ENCODE measurements at regions not wholly inside any gene's neighbourhood (a gene's known extent, or its start where the extent isn't known, plus 50 kb on each side); places are given as distances from the start of the nearest gene placed in this dataset.
A peak's percentile ranks its signal among the peaks of the same experiment; 100 is the strongest.

DNA sequence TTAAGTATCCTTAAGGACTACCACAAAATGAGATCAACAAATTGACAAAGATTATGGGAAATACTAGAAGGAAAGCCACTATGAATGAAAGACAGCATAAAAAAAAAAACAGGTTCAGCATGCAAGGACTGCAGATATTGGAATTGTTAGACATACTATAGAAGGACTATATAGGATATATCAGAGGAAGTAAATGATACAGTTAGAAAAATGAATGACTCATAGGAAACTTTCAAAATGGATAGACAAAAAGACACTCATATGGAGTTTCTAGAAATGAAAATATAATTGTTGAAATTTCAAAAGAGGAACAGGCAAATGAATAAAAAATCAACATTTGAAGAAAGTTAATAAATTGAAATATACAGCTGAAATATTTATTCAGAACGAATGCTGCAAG is 180.6 kb downstream of the PLK2 start:
- TF ChIP-seq JUND (IDR thresholded peaks at IDR 0.05; ENCODE audit: low read depth), result no peak
- no peak for DNase-seq (ENCODE audit: low read depth in 1 of 2, low spot score in 1 of 2)
- in situ Hi-C loops (cut with HindIII; ENCODE audit: low pct_unique_long_range_greater_than_20kb, low sequenced_read_pairs), result no loop called here

DNA sequence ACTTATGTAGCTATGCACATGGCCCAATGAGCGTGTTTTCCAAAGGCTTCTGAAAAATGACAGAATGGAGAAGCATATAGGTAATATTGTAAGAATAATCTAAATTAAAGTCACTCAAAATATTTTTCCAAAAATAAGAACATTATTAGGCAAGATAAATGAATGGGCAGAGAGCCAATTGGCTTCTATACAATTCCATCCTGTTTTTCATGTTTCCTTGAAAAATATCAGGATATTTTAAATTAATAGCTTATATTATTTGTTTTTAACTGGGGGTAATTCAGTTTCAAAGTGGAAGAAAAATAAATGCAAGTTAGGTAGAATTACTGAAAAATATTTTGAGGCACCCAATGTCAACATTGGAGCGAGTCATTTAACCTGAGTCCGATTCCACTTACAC is 183.5 kb downstream of the PLK2 start:
- in situ Hi-C loops (cut with HindIII; ENCODE audit: low pct_unique_long_range_greater_than_20kb, low sequenced_read_pairs), result no loop called here
- DNase-seq (ENCODE audit: low read depth in 1 of 2, low spot score in 1 of 2), result no peak
- TF ChIP-seq JUND (IDR thresholded peaks at IDR 0.05; ENCODE audit: low read depth), result no peak

DNA sequence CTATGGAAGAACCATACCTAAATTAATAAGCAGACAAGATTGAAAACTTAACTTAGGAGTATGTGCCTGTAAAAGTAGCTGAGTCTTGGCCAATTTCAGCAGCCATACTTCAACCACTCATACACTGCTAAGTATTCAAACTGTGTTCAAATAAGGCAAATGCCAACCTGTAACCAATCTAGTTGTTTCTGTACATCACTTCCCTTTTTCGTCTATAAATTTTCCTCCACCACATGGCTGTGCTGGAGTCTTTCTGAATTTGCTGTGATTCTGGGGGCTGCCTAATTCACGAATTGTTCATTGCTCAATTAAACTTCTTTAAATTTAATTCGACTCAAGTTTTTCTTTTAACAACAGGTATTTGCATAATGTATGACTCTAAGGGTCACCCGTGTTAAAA is 184.4 kb downstream of the PLK2 start:
- TF ChIP-seq JUND (IDR thresholded peaks at IDR 0.05; ENCODE audit: low read depth), result no peak
- no peak for DNase-seq (ENCODE audit: low read depth in 1 of 2, low spot score in 1 of 2)
- in situ Hi-C loops (cut with HindIII; ENCODE audit: low pct_unique_long_range_greater_than_20kb, low sequenced_read_pairs), result no loop called here

DNA sequence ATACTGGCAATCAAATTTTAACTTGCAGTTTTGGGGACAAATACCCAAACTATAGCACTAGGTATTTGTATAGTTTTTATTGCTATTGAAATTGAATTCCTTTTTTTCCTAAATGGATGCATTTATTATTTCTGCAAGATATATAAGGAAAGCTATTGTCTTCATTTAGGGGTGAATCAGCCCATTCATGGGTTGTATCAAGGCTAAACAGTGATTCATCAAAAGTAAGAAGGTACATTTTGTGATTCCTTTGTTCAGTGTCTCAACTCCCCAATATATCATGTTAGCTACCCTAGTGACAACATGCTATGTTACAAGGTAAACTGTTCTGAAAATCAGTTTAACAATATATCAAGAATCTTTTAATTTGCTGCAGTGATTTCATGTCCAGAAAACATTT is 185.7 kb downstream of the PLK2 start:
- no peak for DNase-seq (ENCODE audit: low read depth in 1 of 2, low spot score in 1 of 2)
- in situ Hi-C loops (cut with HindIII; ENCODE audit: low pct_unique_long_range_greater_than_20kb, low sequenced_read_pairs), result no loop called here

DNA sequence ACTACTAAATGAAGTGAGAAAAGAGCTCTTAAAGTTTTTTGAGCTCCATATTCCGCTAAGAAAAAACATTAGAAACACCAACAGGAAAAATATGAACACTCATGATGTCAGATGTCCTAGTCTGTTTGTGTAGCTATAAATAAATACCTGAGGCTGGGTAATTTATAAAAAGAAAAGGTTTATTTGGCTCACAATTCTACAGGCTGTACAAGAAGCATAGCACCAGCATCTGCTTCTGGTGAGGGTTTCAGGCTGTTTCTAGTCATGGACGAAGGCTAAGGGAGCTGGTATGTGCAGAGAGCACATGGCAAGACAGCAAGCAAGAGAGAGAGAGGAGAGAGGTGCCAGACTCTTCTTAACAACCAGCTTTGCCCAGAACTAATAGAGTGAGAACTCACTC is 186.2 kb downstream of the PLK2 start:
- in situ Hi-C loops (cut with HindIII; ENCODE audit: low pct_unique_long_range_greater_than_20kb, low sequenced_read_pairs), result no loop called here
- no peak for DNase-seq (ENCODE audit: low read depth in 1 of 2, low spot score in 1 of 2)
- no peak for TF ChIP-seq JUND (IDR thresholded peaks at IDR 0.05; ENCODE audit: low read depth)

More for the DNA sequence above, 185.7 kb downstream of the PLK2 start:
- TF ChIP-seq JUND (IDR thresholded peaks at IDR 0.05; ENCODE audit: low read depth), result no peak

DNA sequence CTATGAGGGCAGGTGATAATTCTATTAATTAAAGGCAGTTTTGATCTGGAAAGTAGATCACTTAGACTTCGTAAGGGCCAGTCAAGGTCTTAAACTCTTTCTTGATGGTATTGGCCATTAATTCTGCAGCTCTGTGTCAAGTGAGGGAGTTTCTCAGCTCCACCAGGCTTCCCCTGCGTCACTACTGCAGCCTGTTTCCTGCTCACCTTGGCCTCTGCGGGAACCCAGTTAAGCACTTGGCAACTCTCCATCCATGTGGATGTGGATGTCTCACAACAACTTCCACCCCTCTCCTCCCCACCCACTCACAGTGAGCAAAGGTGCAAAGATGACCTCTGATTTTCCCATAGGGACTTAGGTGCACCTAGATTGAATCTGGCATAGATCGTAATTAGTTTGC is 191.6 kb downstream of the PLK2 start:
- no peak for TF ChIP-seq JUND (IDR thresholded peaks at IDR 0.05; ENCODE audit: low read depth)
- no peak for DNase-seq (ENCODE audit: low read depth in 1 of 2, low spot score in 1 of 2)
- in situ Hi-C loops (cut with HindIII; ENCODE audit: low pct_unique_long_range_greater_than_20kb, low sequenced_read_pairs), result no loop called here

DNA sequence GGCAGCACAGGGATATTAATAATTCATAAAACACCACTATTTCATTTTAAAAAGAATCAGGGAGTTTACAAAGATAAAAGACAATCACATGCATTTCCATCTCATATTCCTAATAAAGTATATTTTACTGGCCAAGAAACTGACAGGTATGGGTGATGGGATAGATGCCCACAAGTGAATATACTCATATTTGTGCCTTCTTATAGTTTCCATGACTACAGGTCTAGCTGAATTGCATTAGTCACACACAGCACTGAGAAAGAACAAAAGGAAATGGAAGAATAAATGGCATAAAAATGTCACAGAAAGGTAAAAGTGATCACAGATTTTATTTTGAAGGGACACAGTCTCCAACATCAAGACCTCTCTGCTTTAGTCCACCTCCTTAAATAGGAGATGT is 193.5 kb downstream of the PLK2 start:
- in situ Hi-C loops (cut with HindIII; ENCODE audit: low pct_unique_long_range_greater_than_20kb, low sequenced_read_pairs), result no loop called here
- DNase-seq (ENCODE audit: low read depth in 1 of 2, low spot score in 1 of 2), result no peak
- TF ChIP-seq JUND (IDR thresholded peaks at IDR 0.05; ENCODE audit: low read depth), result no peak

DNA sequence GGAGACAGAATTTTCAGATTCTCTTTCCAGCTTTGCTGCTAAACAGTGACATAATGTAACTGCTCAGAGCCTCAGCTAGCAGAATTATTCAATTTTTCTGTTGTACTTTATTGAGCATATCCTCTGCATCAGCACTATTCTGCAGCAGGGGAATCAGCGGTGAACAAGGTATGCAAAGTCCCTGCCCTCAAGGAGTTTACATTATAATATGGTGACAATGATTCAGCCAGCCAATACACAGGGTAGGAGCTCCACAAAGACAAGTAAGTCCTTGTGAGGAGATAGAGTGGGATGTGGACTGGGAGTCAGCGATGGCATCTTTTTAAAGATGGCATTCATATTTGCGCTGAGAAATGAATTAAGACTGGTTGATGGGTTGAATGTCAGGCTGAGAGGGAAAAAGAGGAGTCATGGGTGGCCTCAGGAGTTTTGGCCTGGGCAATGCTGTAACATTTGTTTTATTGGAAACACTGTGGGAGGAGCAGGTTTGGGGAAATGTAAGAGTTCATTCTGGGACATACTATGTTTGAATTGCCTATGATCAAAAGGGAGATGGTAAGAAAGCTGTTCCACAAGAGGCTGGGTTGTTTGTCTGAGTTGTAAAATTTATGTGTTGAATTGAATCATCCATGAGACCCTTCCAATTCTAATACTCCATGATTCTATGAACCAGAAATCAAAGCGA is 194.5 kb downstream of the PLK2 start:
- no peak for TF ChIP-seq JUND (IDR thresholded peaks at IDR 0.05; ENCODE audit: low read depth)
- in situ Hi-C loops (cut with HindIII; ENCODE audit: low pct_unique_long_range_greater_than_20kb, low sequenced_read_pairs), result no loop called here
- peak in 1 of 2 experiments; percentile 65 for DNase-seq (ENCODE audit: low read depth in 1 of 2, low spot score in 1 of 2)

DNA sequence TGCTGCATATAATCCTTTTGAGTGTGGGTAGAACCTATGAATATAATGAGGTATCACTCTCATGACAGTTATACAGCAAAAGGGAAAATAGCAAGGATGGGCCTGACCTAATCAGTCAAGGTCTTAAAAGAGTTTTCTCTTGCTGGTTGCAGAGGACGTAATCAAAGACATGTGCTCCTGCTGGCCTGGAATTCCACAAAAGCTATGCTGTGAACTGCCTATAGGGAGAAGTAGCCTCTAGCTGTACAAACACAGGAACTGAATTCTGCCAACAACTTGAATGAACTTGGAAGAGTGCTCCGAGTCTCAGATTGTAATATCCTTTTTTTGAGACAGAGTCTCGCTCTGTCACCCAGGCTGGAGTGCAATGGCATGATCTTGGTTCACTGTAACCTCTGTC is 195.6 kb downstream of the PLK2 start:
- peak in 1 of 2 experiments; percentile 28 for DNase-seq (ENCODE audit: low read depth in 1 of 2, low spot score in 1 of 2)
- TF ChIP-seq JUND (IDR thresholded peaks at IDR 0.05; ENCODE audit: low read depth), result no peak
- in situ Hi-C loops (cut with HindIII; ENCODE audit: low pct_unique_long_range_greater_than_20kb, low sequenced_read_pairs), result no loop called here

DNA sequence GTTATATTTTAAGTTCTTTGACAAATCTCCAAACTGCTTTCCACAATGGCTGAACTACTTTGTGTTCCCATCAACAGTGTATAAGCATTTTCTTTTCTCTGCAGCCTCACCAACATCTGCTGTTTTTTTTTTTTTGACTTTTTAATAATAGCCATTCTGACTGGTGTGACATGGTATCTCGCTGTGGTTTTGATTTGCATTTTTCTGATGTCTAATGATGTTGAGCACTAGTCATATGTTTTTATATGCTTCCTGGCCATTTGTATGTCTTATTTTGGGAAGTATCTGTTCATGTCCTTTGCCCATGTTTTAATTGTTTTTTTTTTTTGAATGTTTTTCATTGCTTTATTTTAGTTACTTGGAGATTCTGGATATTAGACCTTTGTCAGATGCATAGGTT is 196.6 kb downstream of the PLK2 start:
- no peak for DNase-seq (ENCODE audit: low read depth in 1 of 2, low spot score in 1 of 2)
- no peak for TF ChIP-seq JUND (IDR thresholded peaks at IDR 0.05; ENCODE audit: low read depth)
- in situ Hi-C loops (cut with HindIII; ENCODE audit: low pct_unique_long_range_greater_than_20kb, low sequenced_read_pairs), result no loop called here

DNA sequence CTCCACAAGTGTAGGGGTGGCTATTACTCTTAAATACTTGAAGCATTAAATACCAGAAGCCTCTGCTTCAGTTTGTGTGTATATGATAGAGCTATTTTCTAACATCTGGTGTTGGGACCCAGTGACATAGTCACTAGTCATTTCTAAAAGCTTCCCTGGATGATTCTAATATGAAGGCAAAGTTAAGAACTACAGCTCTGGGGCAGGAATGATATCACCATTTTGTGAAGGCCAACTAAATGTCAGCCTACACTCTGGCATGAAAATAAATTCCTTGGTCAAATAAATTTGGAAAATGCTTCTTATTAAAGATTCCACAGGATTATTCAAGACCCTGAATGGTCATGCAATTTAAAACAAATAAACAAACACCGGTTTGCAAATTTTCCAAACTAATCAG is 197.7 kb downstream of the PLK2 start:
- no peak for TF ChIP-seq JUND (IDR thresholded peaks at IDR 0.05; ENCODE audit: low read depth)
- no peak for DNase-seq (ENCODE audit: low read depth in 1 of 2, low spot score in 1 of 2)

DNA sequence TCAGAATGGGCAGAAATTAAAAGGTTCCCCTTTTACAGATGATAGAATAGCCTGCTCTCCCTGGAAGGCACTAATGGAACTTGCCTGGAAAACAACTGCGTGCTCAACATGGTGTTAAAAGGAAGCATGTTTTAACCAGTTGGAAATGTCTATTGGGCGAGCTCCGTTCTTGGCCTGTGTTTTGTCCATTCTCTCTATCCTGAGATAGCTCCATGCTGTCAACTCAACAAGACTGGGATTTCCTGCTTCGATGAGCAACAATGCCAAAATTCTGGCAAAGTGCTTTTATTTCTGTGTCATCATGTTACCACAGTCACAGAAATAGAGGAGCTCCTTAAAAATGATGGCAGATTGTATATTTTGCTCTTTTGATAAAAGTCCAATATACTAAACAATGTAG is 198.3 kb downstream of the PLK2 start:
- DNase-seq (ENCODE audit: low read depth in 1 of 2, low spot score in 1 of 2), result no peak
- TF ChIP-seq JUND (IDR thresholded peaks at IDR 0.05; ENCODE audit: low read depth), result no peak
- in situ Hi-C loops (cut with HindIII; ENCODE audit: low pct_unique_long_range_greater_than_20kb, low sequenced_read_pairs), result no loop called here

More for the DNA sequence above, 197.7 kb downstream of the PLK2 start:
- in situ Hi-C loops (cut with HindIII; ENCODE audit: low pct_unique_long_range_greater_than_20kb, low sequenced_read_pairs), result no loop called here

DNA sequence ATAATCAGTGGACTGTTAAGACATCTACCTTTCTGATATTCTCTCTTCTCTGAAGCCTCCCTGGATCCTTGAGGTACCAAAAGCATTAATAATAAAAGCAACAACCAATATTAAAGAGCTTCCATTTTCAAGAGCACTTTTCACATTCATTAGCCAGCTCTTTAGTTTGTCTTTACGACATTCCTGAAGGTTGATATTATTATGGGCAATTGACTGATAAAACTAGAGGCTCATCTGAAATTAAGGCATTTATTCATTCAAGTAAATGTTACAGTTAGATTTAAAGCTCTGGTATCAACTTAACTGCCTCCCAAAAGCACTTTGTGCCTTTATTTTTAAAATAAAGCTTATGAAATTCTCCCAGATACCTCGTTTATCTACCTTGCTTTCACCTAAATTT is 199.6 kb downstream of the PLK2 start:
- no peak for DNase-seq (ENCODE audit: low read depth in 1 of 2, low spot score in 1 of 2)
- no peak for TF ChIP-seq JUND (IDR thresholded peaks at IDR 0.05; ENCODE audit: low read depth)
- in situ Hi-C loops (cut with HindIII; ENCODE audit: low pct_unique_long_range_greater_than_20kb, low sequenced_read_pairs), result no loop called here

DNA sequence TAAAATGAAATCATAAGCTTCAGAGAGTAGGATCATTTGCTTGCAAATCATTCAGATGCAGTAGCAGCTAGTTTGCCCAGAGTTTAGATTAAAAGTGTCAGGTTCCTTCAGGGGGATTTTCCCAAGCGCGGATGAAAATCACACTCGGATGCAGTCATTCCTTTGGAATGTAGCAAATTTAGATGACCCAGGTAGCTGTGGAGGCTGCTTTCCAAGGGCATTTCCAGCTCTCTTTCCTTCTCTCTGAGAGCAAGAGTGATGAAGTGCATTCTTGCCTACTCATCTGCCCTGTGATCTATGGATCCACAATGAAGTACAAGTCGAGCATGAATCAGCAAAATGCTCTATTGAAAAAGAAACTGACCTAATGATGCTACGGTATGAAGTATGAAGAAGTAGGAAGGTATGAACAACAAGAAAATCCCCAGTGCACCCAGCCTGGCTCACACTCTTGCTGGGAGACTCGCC is 200.2 kb downstream of the PLK2 start:
- DNase-seq (ENCODE audit: low read depth in 1 of 2, low spot score in 1 of 2), result peak; percentile 25 to 78
- peak; percentile 61; the same call in 1 of the 2 replicates for TF ChIP-seq JUND (IDR thresholded peaks at IDR 0.05; ENCODE audit: low read depth)
- in situ Hi-C loops (cut with HindIII; ENCODE audit: low pct_unique_long_range_greater_than_20kb, low sequenced_read_pairs), result no loop called here

All from T47D (cell line).